PFSK-1 (cell line): ENCODE measurements at regions not wholly inside any gene's neighbourhood (a gene's known extent, or its start where the extent isn't known, plus 50 kb on each side); places are given as distances from the start of the nearest gene placed in this dataset.

ENCODE experiments used
- FOXP2 ChIP-seq: optimal IDR thresholded peaks from 2 replicates; pipeline ENCODE3; 2011; ENCODE audit warnings: borderline replicate concordance, control low read depth, inconsistent platforms; ENCODE audit not compliant: insufficient read depth; ENCODE audit errors: extremely low read length, extremely low read depth
- POLR2AphosphoS5 ChIP-seq: IDR thresholded peaks from 2 replicates; pipeline ENCODE4 v1.6.1; 2012; ENCODE audit warnings: low read depth, mild to moderate bottlenecking, control low read depth, low read length, moderate library complexity
- REST ChIP-seq, 2 experiments: IDR thresholded peaks; 2 replicates each; pipeline versions ENCODE4 v1.6.1 to v1.8.0; 2011 to 2012; ENCODE audit warnings: low read depth in 2 of 2, low read length in 2 of 2, control low read depth in 1 of 2, inconsistent platforms in 1 of 2, mild to moderate bottlenecking in 1 of 2, moderate library complexity in 1 of 2; ENCODE audit not compliant: insufficient read depth in 1 of 2
- SIN3A ChIP-seq: IDR thresholded peaks from 2 replicates; pipeline ENCODE4 v1.6.1; 2012; ENCODE audit warnings: mild to moderate bottlenecking, low read length, moderate library complexity, borderline replicate concordance; ENCODE audit not compliant: insufficient read depth
- TAF1 ChIP-seq: IDR thresholded peaks from 2 replicates; pipeline ENCODE4 v1.6.1; 2012; ENCODE audit warnings: low read length, control low read depth, borderline replicate concordance; ENCODE audit not compliant: insufficient read depth

- TF ChIP-seq FOXP2: no peak
- no peak for TF ChIP-seq TAF1
- no peak for TF ChIP-seq SIN3A
- no peak for TF ChIP-seq POLR2AphosphoS5
- TF ChIP-seq REST (IDR thresholded peaks at IDR 0.05; ENCODE audit: insufficient read depth in 1 of 2, low read depth in 2 of 2, low read length in 2 of 2): no peak
Measured at GRCh38 chr13:76316998-76317527, 569.1 kb downstream of the KCTD12 start.

GRCh38 chr13:76314495-76314894 is 571.7 kb downstream of the KCTD12 start:
- no peak for TF ChIP-seq FOXP2
- TF ChIP-seq POLR2AphosphoS5: no peak
- TF ChIP-seq REST (IDR thresholded peaks at IDR 0.05; ENCODE audit: insufficient read depth in 1 of 2, low read depth in 2 of 2, low read length in 2 of 2): no peak
- TF ChIP-seq SIN3A: no peak
- TF ChIP-seq TAF1: no peak

- TF ChIP-seq REST (IDR thresholded peaks at IDR 0.05; ENCODE audit: insufficient read depth in 1 of 2, low read depth in 2 of 2, low read length in 2 of 2) (no peak), SIN3A (no peak), TAF1 (no peak), FOXP2 (no peak), POLR2AphosphoS5 (no peak)
Measured at GRCh38 chr13:76307142-76307541, 579.1 kb downstream of the KCTD12 start.

- TF ChIP-seq FOXP2: no peak
- TF ChIP-seq TAF1: no peak
Measured at GRCh38 chr13:76300688-76301087, 585.5 kb downstream of the KCTD12 start.

GRCh38 chr13:76297331-76297730 is 588.9 kb downstream of the KCTD12 start:
- no peak for TF ChIP-seq POLR2AphosphoS5
- TF ChIP-seq TAF1: no peak
- no peak for TF ChIP-seq FOXP2
- TF ChIP-seq SIN3A: no peak
- TF ChIP-seq REST (IDR thresholded peaks at IDR 0.05; ENCODE audit: insufficient read depth in 1 of 2, low read depth in 2 of 2, low read length in 2 of 2): no peak
